Breast epithelium (tissue), 3 donors: ENCODE measurements at regions not wholly inside any gene's neighbourhood (a gene's known extent, or its start where the extent isn't known, plus 50 kb on each side); places are given as distances from the start of the nearest gene placed in this dataset.

Experiments
- POLR2A ChIP-seq: fragments of 450-650 bp; IDR thresholded peaks from one replicate; pipeline ENCODE4 v1.6.1; 2016; ENCODE audit warnings: antibody characterized with exemption, mild to moderate bottlenecking, moderate library complexity
- POLR2AphosphoS5 ChIP-seq, 3 donors: sonication (generic); formaldehyde crosslinking; IDR thresholded peaks; one replicate each; pipeline ENCODE4 v1.6.1; 2017; ENCODE audit warnings: antibody characterized with exemption in 3 of 3
- TF ChIP-seq, protein P1 (sequence below), 3 donors: fragments of 450-650 bp; IDR thresholded peaks; one replicate each; pipeline ENCODE4 v1.5.1; 2016 to 2017; ENCODE audit warnings: antibody characterized with exemption in 3 of 3, mild to moderate bottlenecking in 3 of 3, moderate library complexity in 3 of 3

DNA sequence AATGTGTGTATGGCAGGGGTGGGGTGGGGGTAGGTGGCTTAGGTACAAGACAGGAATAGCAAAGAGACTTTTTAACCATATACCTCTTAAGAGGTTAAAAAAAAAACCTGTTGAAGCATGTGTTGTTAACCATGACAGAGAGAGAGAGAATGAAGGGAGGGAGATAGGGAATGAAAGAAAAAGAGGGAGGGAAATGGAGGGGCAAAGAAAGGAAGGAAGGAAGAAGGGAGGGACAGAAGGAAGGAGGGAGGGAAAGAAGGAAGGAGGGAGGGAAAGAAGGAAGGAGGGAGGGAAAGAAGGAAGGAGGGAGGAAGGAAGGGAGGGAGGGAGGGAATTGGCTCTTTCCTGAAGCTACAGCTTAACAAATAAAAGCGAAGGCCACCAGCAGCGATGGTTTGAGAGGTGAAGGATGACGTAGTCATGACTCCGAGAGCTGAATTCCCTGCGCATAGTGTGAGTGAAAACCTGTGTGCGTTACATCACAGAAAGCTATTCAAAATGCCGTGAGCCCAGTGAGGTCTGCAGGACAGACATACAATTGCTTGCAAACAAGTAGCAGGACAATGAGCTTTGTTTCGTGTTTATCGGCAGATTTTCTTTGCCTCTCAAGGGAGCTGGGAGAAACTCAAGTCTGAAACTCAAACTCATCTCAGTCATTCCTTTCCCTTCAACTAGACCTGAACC lies 88.6 kb upstream of the NEDD9 start:
- TF ChIP-seq POLR2A: no peak
- TF ChIP-seq, protein P1, sequence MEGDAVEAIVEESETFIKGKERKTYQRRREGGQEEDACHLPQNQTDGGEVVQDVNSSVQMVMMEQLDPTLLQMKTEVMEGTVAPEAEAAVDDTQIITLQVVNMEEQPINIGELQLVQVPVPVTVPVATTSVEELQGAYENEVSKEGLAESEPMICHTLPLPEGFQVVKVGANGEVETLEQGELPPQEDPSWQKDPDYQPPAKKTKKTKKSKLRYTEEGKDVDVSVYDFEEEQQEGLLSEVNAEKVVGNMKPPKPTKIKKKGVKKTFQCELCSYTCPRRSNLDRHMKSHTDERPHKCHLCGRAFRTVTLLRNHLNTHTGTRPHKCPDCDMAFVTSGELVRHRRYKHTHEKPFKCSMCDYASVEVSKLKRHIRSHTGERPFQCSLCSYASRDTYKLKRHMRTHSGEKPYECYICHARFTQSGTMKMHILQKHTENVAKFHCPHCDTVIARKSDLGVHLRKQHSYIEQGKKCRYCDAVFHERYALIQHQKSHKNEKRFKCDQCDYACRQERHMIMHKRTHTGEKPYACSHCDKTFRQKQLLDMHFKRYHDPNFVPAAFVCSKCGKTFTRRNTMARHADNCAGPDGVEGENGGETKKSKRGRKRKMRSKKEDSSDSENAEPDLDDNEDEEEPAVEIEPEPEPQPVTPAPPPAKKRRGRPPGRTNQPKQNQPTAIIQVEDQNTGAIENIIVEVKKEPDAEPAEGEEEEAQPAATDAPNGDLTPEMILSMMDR (IDR thresholded peaks at IDR 0.05): no peak
- no peak for TF ChIP-seq POLR2AphosphoS5 (IDR thresholded peaks at IDR 0.05)
